ENCODE measurements at regions not wholly inside any gene's neighbourhood (a gene's known extent, or its start where the extent isn't known, plus 50 kb on each side); places are given as distances from the start of the nearest gene placed in this dataset.
A peak's percentile ranks its signal among the peaks of the same experiment; 100 is the strongest.

DNA sequence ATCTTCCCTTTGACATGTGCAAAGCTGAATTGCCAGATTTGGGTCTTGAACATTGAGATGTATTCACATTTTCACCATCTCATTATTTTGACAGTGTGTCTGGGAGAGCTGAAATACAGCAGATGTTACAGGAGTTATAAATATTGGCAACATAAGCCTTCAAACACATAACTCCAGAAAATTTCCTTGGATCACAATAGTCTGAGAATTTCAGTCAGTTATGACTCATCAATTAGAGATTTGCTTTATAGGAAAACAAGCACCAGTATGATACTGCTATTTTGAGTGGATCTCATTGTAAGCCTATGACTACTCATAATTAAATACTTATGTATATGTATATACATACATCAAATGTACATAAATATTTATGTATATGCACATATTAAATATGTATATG lies 1171.8 kb downstream of the AMY1C start:
- no peak for FAIRE-seq
- DNase-seq (ENCODE audit: insufficient read length, low spot score), result no peak

DNA sequence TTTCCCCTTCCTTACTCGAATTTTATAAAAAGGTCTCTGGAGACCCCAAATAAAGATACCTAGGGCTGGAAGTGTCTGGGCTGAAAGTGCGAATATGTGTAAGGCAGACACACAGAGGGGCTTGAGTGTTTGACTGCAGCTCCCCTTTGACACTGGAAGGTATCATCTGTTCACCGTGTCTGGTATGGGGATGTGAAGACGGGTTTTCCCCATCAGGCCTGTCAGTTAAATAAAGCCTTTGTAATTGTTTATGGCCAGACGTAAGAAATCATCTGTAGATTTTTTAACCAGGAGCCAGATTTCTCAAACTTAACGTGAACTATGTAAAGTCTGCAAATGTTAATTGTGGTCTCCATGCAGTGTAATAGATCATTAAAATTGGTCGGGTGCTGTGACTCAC lies 1173.4 kb downstream of the AMY1C start:
- FAIRE-seq (no peak), DNase-seq (ENCODE audit: insufficient read length, low spot score) (no peak)

DNA sequence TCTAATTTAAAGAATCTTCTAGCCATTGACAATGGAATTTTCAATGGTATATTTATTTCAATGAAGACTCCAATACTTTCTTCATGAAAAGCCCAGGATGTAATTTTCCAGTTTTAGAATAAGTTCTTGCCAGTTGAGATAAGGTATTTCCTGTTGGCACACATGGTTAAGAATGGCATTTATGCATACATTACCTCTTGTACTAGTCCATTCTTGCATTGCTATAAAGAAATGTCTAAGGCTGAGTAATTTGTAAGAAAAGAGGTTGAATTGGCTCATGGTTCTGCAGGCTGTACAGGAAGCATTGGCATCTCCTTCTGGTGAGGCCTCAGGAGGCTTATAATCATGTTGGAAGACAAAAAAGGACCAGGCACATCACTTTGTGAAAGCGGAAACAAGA lies 1179.6 kb downstream of the AMY1C start:
- FAIRE-seq, result no peak
- no peak for DNase-seq (ENCODE audit: insufficient read length, low spot score)

DNA sequence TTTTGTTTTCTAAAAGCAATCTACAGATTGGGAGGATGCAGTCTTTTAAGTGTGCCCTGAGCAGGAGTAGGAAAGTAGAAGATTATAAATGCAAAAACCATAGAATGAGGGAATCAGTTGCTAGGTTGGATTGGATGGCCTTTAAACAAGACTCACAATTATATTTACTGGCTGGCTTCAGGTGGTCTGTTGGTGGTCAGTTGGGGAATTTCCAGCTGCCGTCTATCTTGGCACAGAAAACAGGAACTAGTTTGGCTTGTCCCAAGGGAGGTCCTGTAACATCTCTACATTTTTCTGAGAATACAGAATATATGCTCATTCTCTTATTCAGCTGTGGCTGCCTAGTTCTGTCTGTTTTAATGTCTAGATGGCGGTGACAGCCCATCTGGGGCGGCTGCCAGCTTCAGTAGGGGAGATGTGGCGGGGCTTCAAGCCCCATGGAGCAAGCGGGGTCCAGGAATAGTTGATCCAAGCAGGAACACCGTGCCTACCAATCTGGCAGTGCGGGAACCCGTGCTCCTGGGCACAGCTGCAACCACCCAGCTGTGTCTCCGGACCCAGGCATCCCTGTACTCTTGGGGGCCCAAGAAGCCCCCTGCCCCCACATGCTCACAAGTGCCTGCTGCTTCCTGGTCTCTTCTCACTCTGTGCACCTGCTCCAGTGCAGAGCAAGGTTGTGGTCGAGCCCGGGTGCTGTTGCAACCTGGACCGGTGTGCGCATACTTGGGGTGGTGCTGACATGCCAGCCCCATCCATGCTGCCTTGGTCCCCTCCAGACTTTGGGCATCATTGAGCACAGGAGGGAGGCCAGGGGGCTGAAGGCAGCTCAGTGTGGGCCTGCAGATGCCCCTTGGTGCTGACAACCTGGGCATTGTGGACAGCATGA lies 1182.6 kb downstream of the AMY1C start:
- peak; percentile 26 for FAIRE-seq
- DNase-seq (ENCODE audit: insufficient read length, low spot score), result no peak

DNA sequence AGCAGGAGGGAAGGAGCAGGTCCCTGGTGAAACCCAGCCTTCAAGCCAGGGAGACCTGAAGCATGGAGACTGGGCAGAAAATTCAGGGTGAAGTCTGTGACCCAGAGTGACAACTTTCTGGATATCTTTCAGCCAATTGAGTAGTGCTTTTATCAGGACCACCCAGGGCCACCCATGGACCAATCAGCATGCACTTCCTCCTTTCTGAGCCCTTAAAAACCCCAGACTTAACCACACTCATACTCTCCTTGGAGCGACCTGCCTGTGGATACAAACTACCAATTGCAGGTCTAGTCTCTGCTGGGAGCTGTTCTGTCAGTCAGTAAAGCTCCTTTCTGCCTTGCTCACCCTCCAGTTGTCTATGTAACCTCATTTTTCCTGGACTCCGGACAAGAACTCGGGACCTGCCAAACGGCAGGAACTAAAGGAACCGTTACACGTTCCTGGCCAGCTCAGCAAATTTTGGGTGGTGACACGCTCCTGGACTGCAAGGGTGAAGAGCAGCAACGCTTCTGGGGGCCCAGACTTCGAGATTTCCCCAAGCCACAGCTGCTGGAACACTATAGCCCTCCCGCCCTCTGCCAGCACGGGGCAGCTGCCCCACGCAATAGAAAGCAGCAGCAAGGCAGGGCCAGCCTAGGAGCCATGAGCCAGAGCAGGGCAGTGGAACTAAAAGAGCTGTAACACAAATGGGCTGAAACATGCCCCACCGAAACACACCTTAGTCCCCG lies 1183.4 kb downstream of the AMY1C start:
- DNase-seq (ENCODE audit: insufficient read length, low spot score) (no peak), FAIRE-seq (no peak)

DNA sequence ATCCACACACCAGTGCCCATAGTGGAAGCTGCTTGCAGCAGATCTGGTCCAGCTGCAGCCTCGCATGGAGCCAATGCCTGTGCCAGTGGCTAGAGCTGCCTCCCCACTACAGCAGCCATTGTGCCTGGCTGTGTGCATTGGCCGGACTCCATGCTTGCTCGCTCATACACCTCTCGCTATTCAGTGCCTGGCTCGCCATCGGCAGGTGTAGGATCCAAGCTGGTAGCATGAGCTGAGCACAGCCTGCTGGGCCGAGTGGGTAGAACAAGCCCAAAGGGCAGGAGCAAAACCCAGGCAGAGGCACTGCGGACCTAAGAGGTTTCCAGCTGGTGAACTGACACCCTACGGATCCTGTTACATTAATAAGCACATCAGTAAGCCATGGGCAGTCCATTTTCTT lies 1184.1 kb downstream of the AMY1C start:
- no peak for FAIRE-seq
- no peak for DNase-seq (ENCODE audit: insufficient read length, low spot score)

DNA sequence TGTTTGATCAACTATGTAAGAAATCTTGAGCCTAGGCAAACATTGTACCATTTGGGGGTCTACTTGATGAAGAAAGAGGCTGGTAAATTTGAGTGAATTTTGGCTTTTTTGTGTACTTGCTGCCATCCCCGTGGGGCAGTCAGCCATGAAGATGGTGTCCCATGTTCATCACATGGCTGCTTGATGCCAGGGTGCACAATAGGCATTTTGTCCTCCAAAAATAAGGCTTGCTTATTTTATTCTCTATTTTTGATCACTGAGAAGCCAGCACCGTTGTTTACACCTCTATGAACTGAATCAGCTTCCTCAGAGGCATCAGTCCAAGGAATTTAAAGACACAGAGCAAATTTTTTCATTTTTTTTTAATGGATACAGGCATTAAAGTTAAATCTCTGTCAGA lies 1195.7 kb downstream of the AMY1C start:
- no peak for FAIRE-seq
- DNase-seq (ENCODE audit: insufficient read length, low spot score), result no peak

DNA sequence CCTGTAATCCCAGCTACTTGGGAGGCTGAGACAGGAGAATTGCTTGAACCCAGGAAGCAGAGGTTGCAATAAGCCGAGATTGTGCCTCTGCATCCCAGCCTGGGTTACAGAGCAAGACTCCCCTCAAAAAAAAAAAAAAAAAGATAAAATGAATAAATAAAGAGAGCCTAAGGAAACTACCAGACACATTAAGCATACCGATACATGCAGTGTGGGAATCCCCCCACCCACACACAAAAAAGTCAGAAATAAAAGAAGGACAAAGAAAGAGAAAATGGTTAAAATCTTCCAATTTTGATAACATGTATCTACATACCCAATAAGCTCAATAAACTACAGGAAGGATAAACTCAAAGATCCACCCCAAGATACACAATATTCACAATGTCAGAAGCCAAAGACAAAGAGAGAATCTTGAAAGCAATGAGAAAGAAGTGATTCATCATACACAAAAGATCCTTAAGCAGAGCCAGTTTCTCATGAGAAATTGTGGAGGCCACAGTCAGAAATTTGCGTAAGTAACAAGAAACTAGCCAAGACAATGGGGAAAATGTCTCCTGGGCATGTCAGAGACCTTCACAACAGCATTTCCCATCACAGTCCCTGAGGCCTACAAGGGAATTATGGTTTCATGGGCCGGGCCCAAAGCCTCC lies 1197.0 kb downstream of the AMY1C start:
- DNase-seq (ENCODE audit: insufficient read length, low spot score), result no peak
- FAIRE-seq, result no peak

DNA sequence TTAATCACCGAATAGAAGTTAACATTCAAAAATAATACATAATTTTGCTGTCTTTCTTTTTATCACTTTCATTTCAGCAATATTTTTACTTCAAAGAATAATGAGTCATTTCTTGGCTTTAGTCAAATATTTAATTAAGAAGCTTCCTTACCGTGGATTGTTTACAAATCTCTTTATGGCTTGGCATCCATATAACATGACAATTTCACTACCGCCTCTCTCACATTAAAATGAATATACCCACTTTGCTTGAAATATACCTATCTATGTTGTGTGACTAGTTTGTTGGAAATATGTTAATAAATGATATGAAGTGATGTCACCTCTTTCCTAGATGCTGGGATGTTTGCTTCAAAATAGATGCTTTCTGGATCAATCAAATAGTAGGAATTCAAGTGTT lies 1203.9 kb downstream of the AMY1C start:
- DNase-seq (ENCODE audit: insufficient read length, low spot score) (no peak), FAIRE-seq (no peak)

DNA sequence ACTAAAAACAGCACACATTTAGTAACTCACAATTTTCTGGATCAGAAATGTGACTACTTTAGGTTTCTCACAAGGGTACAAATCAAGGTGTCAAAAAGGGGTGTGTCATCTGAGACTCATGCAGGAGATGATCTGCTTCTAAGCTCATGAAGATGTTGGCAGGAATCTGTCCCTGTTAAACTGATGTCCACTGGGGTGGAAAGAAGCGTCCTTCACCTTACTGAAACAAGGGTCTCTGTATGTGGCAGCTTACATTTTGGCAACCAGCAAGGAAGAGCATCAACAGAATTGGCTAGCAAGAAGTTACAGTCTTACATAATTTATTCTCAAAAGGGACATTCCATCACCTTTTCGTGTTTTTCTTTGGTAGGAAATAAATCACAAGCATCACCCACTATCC lies 1223.8 kb downstream of the AMY1C start:
- no peak for FAIRE-seq
- no peak for DNase-seq (ENCODE audit: insufficient read length, low spot score)

DNA sequence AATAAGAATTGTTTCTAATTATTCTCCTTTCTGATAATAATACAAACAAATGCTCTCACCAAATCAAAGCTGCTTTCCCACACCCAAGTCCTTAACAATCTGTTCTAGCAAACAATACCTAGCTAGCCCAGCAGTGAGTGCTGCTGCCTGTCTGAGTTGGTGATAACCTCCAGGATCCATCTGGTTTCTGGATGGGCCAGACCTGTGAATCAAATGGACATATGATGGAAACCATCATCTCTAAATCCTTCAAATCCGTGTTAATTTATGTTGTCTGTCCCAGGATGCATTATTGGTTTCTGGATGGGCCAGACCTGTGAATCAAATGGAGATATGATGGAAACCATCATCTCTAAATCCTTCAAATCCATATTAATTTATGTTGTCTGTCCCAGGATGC lies 1230.0 kb downstream of the AMY1C start:
- no peak for DNase-seq (ENCODE audit: insufficient read length, low spot score)
- no peak for FAIRE-seq

DNA sequence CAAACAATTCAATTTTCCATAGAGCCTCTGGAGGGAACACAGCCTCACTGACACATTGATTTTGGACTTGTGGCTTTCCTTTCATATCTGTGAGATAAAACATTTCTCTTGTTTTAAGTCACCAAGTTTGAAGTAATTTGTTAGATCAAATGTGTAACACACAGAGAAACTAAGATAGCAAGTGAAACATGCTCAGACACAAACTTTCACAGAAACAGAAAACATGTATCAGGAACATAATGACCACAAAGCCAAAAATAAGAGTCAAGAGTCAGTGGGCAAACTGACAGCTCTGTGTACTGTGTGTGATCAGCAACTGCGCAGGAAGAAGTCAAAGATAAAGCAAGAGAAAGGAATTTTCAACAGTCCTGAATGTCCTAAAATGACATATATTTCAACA lies 1237.5 kb downstream of the AMY1C start:
- FAIRE-seq (peak; percentile 71), DNase-seq (ENCODE audit: insufficient read length, low spot score) (no peak)

DNA sequence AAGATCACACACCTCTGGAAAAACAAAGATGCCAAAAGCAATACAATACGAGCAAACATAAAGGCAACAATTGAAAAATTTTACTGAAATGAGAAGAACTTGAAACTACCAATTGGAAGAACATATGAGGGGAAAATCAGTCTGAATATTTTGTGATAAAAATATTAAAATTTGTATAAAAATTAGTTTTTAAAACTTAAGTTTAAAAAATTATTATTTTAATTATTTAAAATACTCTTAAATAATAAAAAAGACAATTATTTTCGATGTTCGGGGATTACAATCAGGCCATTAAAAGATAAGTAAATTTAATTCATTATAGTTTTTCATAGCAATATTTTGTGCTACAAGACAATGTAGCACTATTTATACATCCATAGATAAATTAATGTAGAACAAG lies 1239.3 kb downstream of the AMY1C start:
- FAIRE-seq (no peak), DNase-seq (ENCODE audit: insufficient read length, low spot score) (no peak)

DNA sequence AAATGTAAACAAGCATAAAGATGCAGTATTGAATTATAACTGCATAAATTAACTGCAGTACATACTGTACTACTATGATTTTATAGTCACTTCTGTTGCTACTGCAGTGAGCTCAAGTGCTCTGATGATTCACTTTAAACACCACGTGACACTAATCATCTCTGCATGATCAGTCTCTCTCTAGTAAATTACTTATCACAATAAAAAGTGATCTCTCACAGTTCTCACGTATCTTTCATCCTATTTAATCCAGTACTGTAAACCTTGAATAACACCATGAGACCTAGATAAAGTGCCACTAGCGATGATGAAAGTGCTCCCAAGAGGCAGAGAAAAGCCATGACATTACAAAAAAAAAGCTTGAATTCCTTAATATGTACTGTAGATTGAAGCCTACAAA lies 1242.0 kb downstream of the AMY1C start:
- no peak for DNase-seq (ENCODE audit: insufficient read length, low spot score)
- no peak for FAIRE-seq

DNA sequence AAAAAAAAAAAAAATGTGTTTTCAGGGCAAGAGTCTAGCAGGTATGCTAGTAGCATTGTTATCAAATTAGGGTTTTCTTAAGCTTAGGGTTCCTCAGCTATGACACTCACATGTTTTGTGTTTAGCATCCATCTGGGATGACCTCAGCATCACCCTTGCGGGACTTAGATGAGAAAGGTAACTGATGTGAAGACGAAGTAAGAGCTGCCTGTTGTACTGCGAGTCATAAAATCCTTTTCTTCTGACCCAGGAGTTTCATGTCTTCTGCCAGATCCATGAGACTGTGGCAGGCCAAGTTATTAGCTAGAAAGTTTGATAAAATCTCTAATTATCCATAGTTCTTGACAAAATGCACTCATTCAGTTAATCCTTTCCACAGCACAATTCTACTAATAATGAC lies 1251.1 kb downstream of the AMY1C start:
- FAIRE-seq (no peak), DNase-seq (ENCODE audit: insufficient read length, low spot score) (no peak)

DNA sequence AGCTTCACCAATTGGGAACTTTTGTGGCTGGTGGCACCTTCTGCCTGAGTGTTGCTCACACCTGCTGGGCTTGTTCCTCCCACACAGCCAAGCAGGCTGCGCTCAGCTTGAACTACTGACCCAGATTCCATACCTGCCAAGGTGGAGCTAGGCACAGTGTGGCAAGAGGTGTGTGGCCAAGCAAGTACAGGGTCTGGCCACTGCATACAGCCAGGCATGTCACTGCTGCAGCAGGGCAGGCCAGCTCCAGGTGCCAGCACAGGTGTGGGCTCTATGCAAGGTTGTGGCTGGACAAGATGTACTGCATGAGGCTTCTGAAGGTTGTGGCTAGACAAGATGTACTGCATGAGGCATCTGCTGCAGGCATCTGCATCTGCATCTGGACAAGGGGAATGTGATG lies 1254.8 kb downstream of the AMY1C start:
- no peak for DNase-seq (ENCODE audit: insufficient read length, low spot score)
- FAIRE-seq, result no peak

DNA sequence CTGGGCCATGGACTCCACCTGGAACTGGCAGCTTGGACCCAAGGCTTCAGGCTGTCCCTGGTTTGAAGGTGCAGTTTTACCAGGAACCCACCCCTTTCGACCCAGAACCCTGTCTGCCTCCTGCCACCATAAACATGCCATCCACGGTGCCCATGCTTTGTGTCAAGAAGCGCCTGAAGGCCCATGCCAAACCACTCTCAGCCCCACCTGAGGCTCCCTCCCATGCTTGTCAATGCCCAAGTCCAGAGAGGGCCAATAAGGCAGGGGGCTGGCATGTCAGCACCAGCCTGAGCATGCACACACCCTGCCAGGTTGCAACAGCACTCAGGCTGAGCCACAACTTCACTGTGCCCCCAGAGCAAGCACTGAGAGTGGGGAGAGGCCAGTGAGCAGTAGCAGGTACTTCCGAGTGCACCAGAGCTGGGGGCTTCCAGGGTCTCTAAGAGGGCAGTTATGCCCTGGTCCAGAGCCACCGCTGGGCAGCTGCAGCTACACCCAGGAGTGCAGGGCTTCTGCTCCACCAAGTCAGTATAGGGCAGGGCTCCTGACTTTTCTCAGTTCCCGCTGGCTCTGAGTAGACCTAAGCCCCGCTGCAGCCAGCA lies 1256.0 kb downstream of the AMY1C start:
- DNase-seq (ENCODE audit: insufficient read length, low spot score), result no peak
- no peak for FAIRE-seq

DNA sequence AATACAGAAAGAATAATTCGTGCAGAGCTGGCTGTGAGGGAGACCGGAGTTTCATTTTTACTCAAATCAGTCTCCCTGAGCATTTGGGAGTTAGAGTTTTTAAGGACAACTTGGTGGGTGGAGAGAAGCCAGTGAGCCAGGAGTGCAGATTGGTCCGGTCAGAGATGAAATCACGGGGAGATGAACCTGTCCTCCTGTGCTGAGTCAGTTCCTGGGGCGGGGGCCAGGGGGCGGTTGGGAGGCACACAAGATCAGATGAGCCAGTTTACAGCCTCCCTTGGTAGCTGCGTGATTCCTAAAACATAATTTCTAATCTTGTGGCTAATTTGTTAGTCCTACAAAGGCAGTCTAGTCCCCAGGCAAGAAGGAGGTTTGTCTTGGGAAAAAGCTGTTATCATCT lies 1267.9 kb downstream of the AMY1C start:
- DNase-seq (ENCODE audit: insufficient read length, low spot score), result no peak
- FAIRE-seq, result no peak

DNA sequence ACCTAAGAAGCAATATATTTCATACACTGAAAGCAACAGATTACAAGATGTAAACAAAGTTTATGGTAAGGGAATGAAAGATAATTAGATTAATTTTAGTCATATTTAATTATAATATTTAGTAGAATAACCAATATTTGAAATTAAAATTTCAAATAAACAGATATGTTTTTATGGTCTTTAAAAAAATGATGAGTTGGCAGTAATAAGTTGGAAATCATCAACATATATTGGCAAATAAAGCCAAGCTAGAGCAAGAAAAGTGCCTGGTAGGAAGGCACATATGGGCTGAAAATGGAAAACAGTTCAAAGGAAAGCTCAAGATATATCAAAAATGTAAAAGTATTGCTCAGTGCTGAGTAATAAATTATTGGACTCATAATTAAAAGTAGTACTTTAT lies 1274.0 kb downstream of the AMY1C start:
- no peak for DNase-seq (ENCODE audit: insufficient read length, low spot score)
- no peak for FAIRE-seq

DNA sequence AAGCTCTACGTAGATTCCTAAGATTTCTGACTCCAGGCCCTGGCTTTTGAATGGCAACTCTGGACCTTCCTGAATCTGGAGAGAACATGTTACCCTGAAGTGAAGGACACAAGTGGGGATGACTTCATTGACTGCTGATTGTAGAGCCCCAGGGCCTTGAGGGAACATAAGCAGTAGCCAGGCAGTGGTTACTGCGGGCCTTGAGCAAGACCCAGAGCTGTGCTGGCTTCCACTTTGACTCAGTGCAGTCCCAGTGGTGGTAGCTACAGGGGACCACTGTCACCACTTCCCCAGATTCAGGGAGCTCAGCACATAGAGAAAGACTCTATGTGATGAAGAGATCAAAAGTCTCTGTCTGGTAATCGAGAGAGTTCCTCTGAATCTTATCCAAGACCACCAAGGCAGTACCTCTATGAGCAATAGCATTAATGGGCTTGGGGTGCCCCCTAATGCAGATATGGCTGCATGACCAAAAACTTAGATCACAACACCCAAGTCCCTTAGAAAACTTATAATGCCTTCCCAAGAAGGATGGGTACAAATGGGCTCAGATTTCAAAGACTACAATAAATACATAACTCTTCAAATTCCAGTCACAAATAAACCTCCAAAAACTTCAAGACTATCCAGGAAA lies 1278.3 kb downstream of the AMY1C start:
- DNase-seq (ENCODE audit: insufficient read length, low spot score), result no peak
- FAIRE-seq, result no peak

DNA sequence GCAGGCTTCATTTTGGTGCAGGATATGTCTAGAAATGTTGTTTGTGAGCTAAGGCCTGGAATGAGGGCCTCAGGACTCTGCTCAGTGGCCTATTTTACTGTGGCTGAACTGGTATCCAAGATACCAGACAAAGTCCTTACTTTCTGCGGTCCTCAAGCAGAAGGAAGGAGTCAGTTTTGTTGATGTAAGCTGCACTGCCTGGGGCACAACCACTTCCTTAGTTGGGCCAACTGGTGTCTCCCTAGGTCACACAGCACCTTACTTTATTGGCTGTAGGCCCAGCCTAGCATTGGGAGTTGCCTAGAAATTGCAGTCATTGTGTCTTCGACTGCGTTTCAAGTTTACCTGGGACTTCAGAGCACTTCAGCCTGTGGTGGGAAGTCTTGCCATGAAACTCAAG lies 1322.7 kb downstream of the AMY1C start:
- no peak for DNase-seq (ENCODE audit: insufficient read length, low spot score)
- no peak for FAIRE-seq
